Activated CD4-positive, alpha-beta T cell treated with anti-CD3 and anti-CD28 coated beads, Interleukin-2, amount 50 U/mL, for 4 hours (primary cell): ENCODE measurements at regions not wholly inside any gene's neighbourhood (a gene's known extent, or its start where the extent isn't known, plus 50 kb on each side); places are given as distances from the start of the nearest gene placed in this dataset.

Experiments
- DNase-seq, 2 experiments: peaks; one replicate each; pipeline ENCODE4 v3.0.0-alpha.2; 2020

DNA sequence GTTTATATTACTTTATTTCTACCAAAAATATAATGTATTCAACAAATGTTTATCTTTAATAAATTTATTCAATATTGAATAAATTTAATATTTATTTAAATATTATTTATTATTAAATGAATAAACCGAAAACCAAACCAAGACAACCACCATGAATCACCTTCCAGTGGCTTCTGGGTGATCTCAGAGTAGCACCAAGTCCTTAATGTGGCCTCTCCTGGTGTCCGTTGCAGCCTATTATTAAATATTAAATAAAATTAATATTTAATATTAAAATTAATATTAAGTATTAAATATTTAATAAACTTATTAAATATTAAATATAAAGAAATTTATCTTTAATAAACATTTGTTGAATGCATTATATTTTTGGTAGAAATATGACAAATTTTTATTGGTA is 143.3 kb upstream of the PLPP4 start:
- no peak for DNase-seq

- DNase-seq: no peak
These were observed 142.6 kb upstream of the PLPP4 start for GRCh38 chr10:120314442-120314841.

DNA sequence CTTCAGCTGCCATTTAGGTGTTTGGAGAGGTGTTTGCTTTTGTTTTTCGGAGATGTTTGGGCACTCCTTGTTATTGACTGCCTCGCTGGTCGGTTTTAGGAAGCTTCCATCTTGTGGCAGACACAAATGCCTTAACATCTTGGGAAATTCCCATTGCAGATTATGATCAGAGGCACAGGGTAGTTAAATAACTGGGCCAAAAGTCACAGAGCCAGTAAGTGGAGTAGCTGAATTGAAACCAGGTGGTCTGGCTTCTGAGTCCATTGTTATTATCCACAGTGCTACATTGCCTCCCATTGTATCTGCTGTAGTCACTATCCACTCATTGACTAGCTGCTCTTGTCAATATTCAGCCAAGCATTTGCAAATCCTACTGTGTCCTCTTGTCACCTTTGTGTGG is 138.2 kb upstream of the PLPP4 start:
- DNase-seq: no peak

DNA sequence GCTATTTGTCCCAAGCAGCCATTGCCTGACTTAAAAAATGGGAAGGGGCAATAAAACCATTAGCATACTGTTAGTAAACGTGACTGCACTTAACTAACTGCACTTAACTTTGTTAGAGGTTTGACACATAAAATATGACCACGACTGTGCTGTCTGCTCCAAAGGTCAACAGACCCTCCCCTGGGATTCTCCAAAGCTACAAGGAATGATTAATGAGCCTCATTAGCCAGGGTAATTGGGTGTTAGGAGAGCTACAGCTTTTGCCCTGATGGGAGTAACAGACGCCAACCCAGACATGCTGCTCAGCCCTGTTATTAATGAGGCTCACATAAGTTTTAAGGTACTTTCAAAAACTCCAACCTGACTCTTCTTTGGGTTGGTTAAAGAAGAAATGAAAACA is 129.4 kb upstream of the PLPP4 start:
- DNase-seq: no peak

DNA sequence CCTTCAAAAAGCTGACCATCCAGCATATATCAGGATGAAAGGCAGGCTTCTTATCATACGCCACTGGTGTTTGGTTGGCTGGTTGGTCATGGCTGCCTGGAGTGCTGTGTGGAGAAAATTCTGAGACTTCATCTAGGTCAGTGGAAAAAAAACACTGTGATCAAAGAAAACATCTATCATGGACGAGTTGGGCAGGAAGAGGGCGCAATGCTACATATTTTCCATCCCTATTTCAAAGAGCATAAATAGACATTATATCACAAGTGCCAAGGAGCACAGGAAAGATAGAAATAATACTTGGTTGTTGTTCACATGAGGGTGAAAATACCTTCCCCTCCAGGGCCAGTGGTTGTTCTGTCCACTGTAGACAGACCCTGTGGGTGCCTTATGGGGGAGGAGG is 128.4 kb upstream of the PLPP4 start:
- DNase-seq: no peak

- no peak for DNase-seq
These were observed 121.5 kb upstream of the PLPP4 start for GRCh38 chr10:120335553-120335952.

DNA sequence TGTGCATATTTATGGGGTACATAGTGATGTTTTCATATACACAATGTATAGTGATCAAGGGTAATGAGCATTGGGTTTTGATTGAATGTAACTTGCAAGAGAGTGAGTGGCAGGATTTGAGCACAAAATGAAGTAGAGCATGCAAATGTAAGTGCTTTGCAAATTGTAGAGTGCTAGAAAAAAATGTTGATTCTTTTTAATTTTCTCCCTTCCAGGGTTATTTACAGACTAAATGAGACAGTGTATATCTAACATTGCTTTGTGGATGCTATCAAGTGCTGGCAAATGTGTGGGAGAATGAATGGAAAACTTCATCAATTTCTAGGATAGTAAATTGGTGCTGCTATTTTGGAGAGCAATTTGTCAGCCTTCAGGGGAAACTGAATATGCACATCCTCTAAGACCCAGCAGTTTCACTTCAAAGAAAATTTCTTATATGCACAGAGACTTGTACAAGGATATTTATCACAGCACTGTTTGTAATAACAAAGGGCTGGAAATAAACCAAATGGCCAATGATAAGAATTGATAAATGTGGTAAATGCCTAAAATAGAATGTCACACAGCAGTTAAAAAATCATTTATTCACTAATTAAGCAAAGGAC is 120.6 kb upstream of the PLPP4 start:
- DNase-seq: no peak

- peak; percentile 32 to 43 for DNase-seq
These were observed 120.0 kb upstream of the PLPP4 start for GRCh38 chr10:120336911-120337540.

GRCh38 chr10:120342115-120342714 is 114.8 kb upstream of the PLPP4 start:
- DNase-seq: no peak

DNA sequence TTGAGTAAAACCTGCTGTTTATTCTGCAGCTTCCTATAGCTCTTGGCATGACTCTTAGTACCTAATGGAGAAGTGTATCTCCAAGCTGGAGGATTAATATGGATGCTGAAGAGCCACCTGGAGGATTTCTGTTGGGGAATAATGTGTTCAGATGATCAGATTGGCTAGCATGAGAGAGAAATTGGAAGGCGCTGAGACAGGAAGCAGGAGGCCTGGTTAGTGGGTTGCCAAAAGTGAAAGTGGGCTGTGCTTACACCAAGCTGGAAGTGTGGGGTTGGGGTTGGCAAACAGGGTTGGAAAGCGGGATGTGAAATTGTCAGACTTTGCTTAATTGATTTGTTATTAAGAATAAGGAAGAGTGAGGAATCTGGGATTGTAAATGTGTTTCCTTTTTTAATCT is 111.8 kb upstream of the PLPP4 start:
- no peak for DNase-seq

GRCh38 chr10:120347644-120348043 is 109.4 kb upstream of the PLPP4 start:
- DNase-seq: no peak

DNA sequence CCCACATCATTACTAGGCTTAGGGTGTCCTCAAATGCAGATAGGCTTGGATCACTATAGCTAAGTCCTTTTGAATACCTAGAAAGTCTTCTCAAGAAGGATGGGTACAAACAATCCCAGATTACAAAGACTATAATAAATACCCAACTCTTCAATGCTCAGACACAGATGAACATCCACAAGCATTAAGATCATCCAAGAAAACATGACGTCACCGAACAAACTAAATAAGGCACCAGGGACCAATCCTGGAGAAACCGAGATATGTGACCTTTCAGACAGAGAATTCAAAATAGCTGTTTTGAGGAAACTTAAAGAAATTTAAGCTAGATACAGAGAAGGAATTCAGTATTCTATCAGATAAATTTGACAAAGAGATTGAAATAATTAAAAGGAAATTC is 108.0 kb upstream of the PLPP4 start:
- no peak for DNase-seq

DNA sequence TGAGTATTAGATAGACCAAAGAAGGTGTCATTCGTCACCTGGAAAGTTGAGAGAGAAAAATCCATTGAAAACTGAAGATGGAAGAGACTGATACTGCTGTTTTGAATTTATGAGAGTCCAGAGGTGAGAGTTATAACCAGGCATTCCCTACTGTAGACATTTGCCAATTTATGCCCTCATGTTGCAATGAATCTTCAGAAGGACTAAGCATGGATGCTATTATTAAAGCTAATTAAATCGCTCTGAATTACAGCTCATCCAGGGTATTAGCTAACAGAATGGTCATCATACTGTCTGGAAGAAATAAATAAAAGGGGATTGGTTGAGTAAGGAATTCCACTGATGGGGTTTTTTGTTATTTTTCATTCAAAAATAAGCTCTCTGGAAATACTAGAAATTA is 101.6 kb upstream of the PLPP4 start:
- no peak for DNase-seq

DNA sequence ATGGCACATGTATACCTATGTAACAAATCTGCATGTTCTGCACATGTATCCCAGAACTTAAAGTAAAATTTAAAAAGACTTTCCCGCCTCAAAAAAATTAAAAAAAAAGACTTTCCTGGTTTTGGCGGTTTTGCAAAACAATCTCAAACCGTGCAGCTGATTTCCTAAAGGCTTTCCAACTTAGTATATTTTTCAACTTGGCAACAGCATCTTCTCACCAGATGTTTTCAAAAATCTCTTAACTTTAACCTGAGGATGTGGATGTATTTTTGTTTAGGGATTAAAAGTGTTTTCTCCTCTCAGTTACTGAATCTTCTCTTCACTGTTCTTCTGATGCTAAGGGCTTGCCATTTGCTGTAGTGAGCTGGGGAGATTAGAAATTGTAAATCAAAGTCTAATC is 96.5 kb upstream of the PLPP4 start:
- DNase-seq: no peak

DNA sequence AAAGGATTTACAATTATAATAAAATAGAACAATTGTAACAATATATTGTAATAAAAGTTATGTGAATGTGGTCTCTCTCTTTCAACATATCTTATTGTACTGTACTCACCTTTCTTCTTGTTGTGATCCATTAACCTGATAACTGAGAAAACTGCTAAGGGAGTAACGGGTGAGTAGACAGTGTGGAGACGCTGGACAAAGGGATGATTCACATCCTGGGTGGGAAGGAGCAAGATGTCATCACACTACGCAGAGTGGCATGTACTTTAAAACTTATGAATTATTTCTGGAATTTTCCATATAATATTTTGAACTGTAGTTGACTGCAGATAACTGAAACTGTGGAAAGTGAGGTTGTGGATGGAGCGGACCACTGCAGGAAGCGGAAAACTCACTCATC is 91.2 kb upstream of the PLPP4 start:
- no peak for DNase-seq

- DNase-seq: no peak
These were observed 89.7 kb upstream of the PLPP4 start for GRCh38 chr10:120367341-120367740.

GRCh38 chr10:120368338-120368737 is 88.7 kb upstream of the PLPP4 start:
- no peak for DNase-seq

GRCh38 chr10:120368927-120369326 is 88.1 kb upstream of the PLPP4 start:
- no peak for DNase-seq

GRCh38 chr10:120369856-120370276 is 87.2 kb upstream of the PLPP4 start:
- no peak for DNase-seq

GRCh38 chr10:120371856-120372255 is 85.2 kb upstream of the PLPP4 start:
- no peak for DNase-seq

DNA sequence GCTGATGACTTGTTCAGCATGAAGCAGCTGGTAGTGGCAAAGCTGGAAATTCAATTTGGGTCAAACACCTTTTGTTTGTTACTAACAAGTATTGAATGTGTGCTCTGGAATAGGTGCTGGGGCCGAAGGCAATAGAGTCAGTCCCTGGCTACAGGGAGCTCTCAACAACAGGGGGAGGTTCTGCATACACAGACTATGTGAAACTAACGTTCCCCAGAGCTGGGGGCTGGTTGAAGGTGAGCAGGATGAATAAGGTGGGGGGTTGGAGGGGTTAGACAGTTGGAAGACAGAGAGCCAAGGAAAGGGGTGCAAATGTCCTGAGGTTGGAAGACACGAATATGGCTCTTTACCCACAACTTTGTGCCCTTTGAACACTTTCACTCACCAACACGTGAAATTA is 84.1 kb upstream of the PLPP4 start:
- no peak for DNase-seq

DNA sequence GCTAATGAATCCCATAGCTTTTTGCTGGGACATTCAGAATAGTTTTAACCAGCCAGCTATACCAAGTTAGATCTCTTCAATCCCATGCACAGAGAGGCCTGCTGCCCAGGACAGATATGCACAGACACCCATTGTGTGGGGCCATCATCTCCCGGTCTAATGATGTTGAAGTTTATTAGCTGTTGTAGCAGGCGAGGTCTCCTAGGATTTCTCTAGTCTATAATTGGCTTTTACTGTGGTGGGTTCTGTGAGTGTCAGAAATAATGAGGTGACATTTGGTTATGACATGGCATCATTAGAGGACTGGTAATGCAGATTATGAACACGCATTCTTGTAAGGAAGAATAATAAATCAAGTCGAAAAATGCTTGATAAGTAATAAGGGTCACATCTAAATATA is 81.4 kb upstream of the PLPP4 start:
- DNase-seq: no peak

- DNase-seq: no peak
These were observed 75.1 kb upstream of the PLPP4 start for GRCh38 chr10:120381931-120382330.

DNA sequence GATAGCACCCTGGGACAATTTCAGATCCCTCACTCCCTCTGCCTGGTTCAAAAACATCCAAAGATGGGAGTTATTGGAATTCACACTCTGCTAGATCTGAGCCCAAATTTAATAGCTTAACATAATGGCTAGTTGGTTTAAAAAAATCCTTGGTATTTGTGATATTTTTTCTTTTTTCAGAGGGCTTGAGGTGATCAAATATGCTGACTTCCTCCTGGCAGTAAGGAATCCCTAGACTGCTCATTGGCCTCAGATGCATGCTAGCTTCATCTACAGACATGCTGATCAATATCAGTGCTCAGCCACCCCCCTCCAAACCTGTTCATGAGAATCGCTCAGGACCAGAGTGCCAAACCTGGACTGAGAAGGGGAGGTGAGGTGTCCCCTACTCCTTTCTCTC is 74.7 kb upstream of the PLPP4 start:
- no peak for DNase-seq

DNA sequence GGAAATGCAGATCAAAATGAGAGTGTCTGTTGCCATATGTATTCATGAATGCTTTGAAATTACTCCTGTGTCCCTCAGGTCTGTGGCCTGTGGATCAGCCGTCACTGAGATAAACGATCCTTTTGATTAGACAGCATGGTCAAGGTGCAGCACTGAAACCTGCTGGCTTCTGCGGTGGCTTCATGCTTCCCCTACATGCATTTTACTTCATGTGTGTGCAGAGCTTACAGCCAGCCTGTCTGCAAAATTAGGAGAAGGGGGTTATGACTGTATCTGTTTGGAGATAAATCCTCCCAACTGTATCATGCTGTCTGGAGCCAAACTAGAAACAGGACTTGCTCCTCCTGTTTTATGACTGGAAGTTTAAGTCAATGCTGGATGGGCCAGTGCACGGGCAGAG is 71.0 kb upstream of the PLPP4 start:
- DNase-seq: no peak
